Activated CD8-positive, alpha-beta T cell treated with anti-CD3 and anti-CD28 coated beads, Interleukin-2, amount 10 ng/mL, durations not matched to agents 7 days and 5 days (primary cell): ENCODE measurements at regions not wholly inside any gene's neighbourhood (a gene's known extent, or its start where the extent isn't known, plus 50 kb on each side); places are given as distances from the start of the nearest gene placed in this dataset.

Source experiments
- ATAC-seq: fragments of 150-1000 bp; cut with Tn5 transposase; one replicate; pipeline ENCODE4 v1.10.0; 2021; ENCODE audit warnings: moderate library complexity
- CTCF ChIA-PET: fragments of 350-600 bp; sonication (Branson Sonifier 250); formaldehyde crosslinking; loops from one replicate; lab custom pipeline; 2021; ENCODE audit warnings: antibody characterized with exemption; lab: Charles Lee
- POLR2A ChIA-PET: fragments of 350-600 bp; sonication (Branson Sonifier 250); formaldehyde crosslinking; loops from one replicate; lab custom pipeline; 2021; ENCODE audit warnings: antibody characterized with exemption; lab: Charles Lee
- DNase-seq: peaks from one replicate; pipeline ENCODE4 v3.0.0-alpha.2; 2020
- H3K27ac Mint-ChIP-seq: one replicate; pipeline ENCODE4 v1.8.0; 2021; ENCODE audit warnings: mild to moderate bottlenecking, mixed read lengths
- H3K27me3 Mint-ChIP-seq: one replicate; pipeline ENCODE4 v1.8.0; 2021; ENCODE audit warnings: low read depth, mixed read lengths
- H3K36me3 Mint-ChIP-seq: one replicate; pipeline ENCODE4 v1.8.0; 2021; ENCODE audit warnings: low read depth, mixed read lengths
- H3K4me1 Mint-ChIP-seq: one replicate; pipeline ENCODE4 v1.8.0; 2021; ENCODE audit warnings: low read depth, mixed read lengths
- H3K4me3 Mint-ChIP-seq: one replicate; pipeline ENCODE4 v1.8.0; 2021; ENCODE audit warnings: mild to moderate bottlenecking, mixed read lengths
- H3K9me3 Mint-ChIP-seq: one replicate; pipeline ENCODE4 v1.8.0; 2022; ENCODE audit warnings: mixed read lengths; ENCODE audit not compliant: insufficient read depth

- CTCF ChIA-PET: no interaction called here
- H3K4me3 Mint-ChIP-seq: no peak overlapping the region
- no peak for DNase-seq
- H3K4me1 Mint-ChIP-seq: peaks cover 65% of the 10 kb centered on the region
- no peak overlapping the region for H3K27ac Mint-ChIP-seq
- ATAC-seq: no peak
- H3K36me3 Mint-ChIP-seq: no peaks in the 10 kb centered on the region
- POLR2A ChIA-PET: no interaction called here
- H3K9me3 Mint-ChIP-seq: no peaks in the 10 kb centered on the region
- peaks cover 15% of the 10 kb centered on the region for H3K27me3 Mint-ChIP-seq
Observed at GRCh38 chr10:3423384-3423783, 250.8 kb upstream of the PITRM1 start.

GRCh38 chr10:3422282-3422681 is 249.7 kb upstream of the PITRM1 start:
- Mint-ChIP-seq H3K36me3 (no peaks in the 10 kb centered on the region), H3K4me3 (peak overlapping the region; percentile 32), H3K9me3 (no peaks in the 10 kb centered on the region), H3K27me3 (peaks cover 19% of the 10 kb centered on the region), H3K27ac (peak overlapping the region; percentile 83), H3K4me1 (peaks cover 71% of the 10 kb centered on the region)
- DNase-seq (peak; percentile 25), ATAC-seq (peak; percentile 58)
- POLR2A ChIA-PET: no interaction called here
- CTCF ChIA-PET: no interaction called here

- H3K4me1 Mint-ChIP-seq: peaks cover 71% of the 10 kb centered on the region
- peak overlapping the region; percentile 32 for H3K4me3 Mint-ChIP-seq
- no peaks in the 10 kb centered on the region for H3K36me3 Mint-ChIP-seq
- peak overlapping the region; percentile 83 for H3K27ac Mint-ChIP-seq
- ATAC-seq (peak; percentile 69), DNase-seq (peak; percentile 37)
- ChIA-PET CTCF (interaction anchor here (0.8 kb wide), 1 partner anchor 10 kb away, joined by 3 read pairs; no protein-coding TSS in a partner anchor), POLR2A (no interaction called here)
- H3K27me3 Mint-ChIP-seq: peaks cover 19% of the 10 kb centered on the region
- H3K9me3 Mint-ChIP-seq: no peaks in the 10 kb centered on the region
Observed at GRCh38 chr10:3421537-3422257, 249.1 kb upstream of the PITRM1 start.

- POLR2A ChIA-PET: no interaction called here
- peak overlapping the region; percentile 6 for H3K27ac Mint-ChIP-seq
- CTCF ChIA-PET: interaction anchor here (0.8 kb wide), 1 partner anchor 11 kb away, joined by 3 read pairs; no protein-coding TSS in a partner anchor
- peaks cover 65% of the 10 kb centered on the region for H3K4me1 Mint-ChIP-seq
- H3K9me3 Mint-ChIP-seq: no peaks in the 10 kb centered on the region
- peaks cover 19% of the 10 kb centered on the region for H3K27me3 Mint-ChIP-seq
- no peaks in the 10 kb centered on the region for H3K36me3 Mint-ChIP-seq
- DNase-seq (no peak), ATAC-seq (no peak)
- no peak overlapping the region for H3K4me3 Mint-ChIP-seq
Observed at GRCh38 chr10:3420527-3421469, 248.2 kb upstream of the PITRM1 start.

GRCh38 chr10:3419719-3420495 is 247.3 kb upstream of the PITRM1 start:
- H3K9me3 Mint-ChIP-seq: no peaks in the 10 kb centered on the region
- ChIA-PET POLR2A (no interaction called here), CTCF (no interaction called here)
- DNase-seq: peak; percentile 55
- no peaks in the 10 kb centered on the region for H3K36me3 Mint-ChIP-seq
- H3K27me3 Mint-ChIP-seq: peaks cover 19% of the 10 kb centered on the region
- peak; percentile 41 for ATAC-seq
- peaks cover 65% of the 10 kb centered on the region for H3K4me1 Mint-ChIP-seq
- H3K27ac Mint-ChIP-seq: peak overlapping the region; percentile 60
- peak overlapping the region; percentile 60 for H3K4me3 Mint-ChIP-seq

- H3K4me3 Mint-ChIP-seq: no peak overlapping the region
- no peaks in the 10 kb centered on the region for H3K36me3 Mint-ChIP-seq
- ChIA-PET CTCF (no interaction called here), POLR2A (no interaction called here)
- H3K27me3 Mint-ChIP-seq: peaks cover 17% of the 10 kb centered on the region
- no peak for ATAC-seq
- H3K27ac Mint-ChIP-seq: no peak overlapping the region
- H3K9me3 Mint-ChIP-seq: no peaks in the 10 kb centered on the region
- no peak for DNase-seq
- H3K4me1 Mint-ChIP-seq: peaks cover 58% of the 10 kb centered on the region
Observed at GRCh38 chr10:3418926-3419325, 246.3 kb upstream of the PITRM1 start.

GRCh38 chr10:3418041-3418754 is 245.6 kb upstream of the PITRM1 start:
- peaks cover 51% of the 10 kb centered on the region for H3K4me1 Mint-ChIP-seq
- ChIA-PET POLR2A (no interaction called here), CTCF (no interaction called here)
- H3K27me3 Mint-ChIP-seq: peaks cover 17% of the 10 kb centered on the region
- H3K27ac Mint-ChIP-seq: no peak overlapping the region
- ATAC-seq: no peak
- no peak for DNase-seq
- H3K9me3 Mint-ChIP-seq: no peaks in the 10 kb centered on the region
- no peaks in the 10 kb centered on the region for H3K36me3 Mint-ChIP-seq
- no peak overlapping the region for H3K4me3 Mint-ChIP-seq

- Mint-ChIP-seq H3K36me3 (no peaks in the 10 kb centered on the region), H3K4me1 (peaks cover 42% of the 10 kb centered on the region), H3K4me3 (no peak overlapping the region), H3K27ac (no peak overlapping the region), H3K9me3 (no peaks in the 10 kb centered on the region), H3K27me3 (peaks cover 19% of the 10 kb centered on the region)
- ChIA-PET CTCF (no interaction called here), POLR2A (no interaction called here)
- no peak for DNase-seq
- ATAC-seq: no peak
Observed at GRCh38 chr10:3417096-3417495, 244.5 kb upstream of the PITRM1 start.

GRCh38 chr10:3415878-3416605 is 243.5 kb upstream of the PITRM1 start:
- DNase-seq (no peak), ATAC-seq (no peak)
- peaks cover 31% of the 10 kb centered on the region for H3K4me1 Mint-ChIP-seq
- ChIA-PET CTCF (no interaction called here), POLR2A (no interaction called here)
- no peak overlapping the region for H3K4me3 Mint-ChIP-seq
- H3K27ac Mint-ChIP-seq: no peak overlapping the region
- peaks cover 3% of the 10 kb centered on the region for H3K9me3 Mint-ChIP-seq
- no peaks in the 10 kb centered on the region for H3K36me3 Mint-ChIP-seq
- H3K27me3 Mint-ChIP-seq: peaks cover 19% of the 10 kb centered on the region

GRCh38 chr10:3415038-3415736 is 242.6 kb upstream of the PITRM1 start:
- H3K4me1 Mint-ChIP-seq: peaks cover 23% of the 10 kb centered on the region
- ChIA-PET POLR2A (no interaction called here), CTCF (no interaction called here)
- H3K9me3 Mint-ChIP-seq: peaks cover 6% of the 10 kb centered on the region
- H3K36me3 Mint-ChIP-seq: no peaks in the 10 kb centered on the region
- no peak overlapping the region for H3K27ac Mint-ChIP-seq
- ATAC-seq: no peak
- H3K4me3 Mint-ChIP-seq: no peak overlapping the region
- DNase-seq: no peak
- peaks cover 13% of the 10 kb centered on the region for H3K27me3 Mint-ChIP-seq
